ENCODE measurements at regions not wholly inside any gene's neighbourhood (a gene's known extent, or its start where the extent isn't known, plus 50 kb on each side); places are given as distances from the start of the nearest gene placed in this dataset.

GRCh38 chr4:170428929-170429328, 339.2 kb upstream of the AADAT start:
- in situ Hi-C loops (cut with MboI; ENCODE audit: low pct_unique_long_range_greater_than_20kb, low sequenced_read_pairs, unreplicated experiment) = no loop called here
- no peak for TF ChIP-seq CTCF (IDR thresholded peaks at IDR 0.05; ENCODE audit: extremely low read depth, insufficient read depth, missing control alignments)
- no peak for DNase-seq (ENCODE audit: low spot score)

- in situ Hi-C loops (cut with MboI; ENCODE audit: low pct_unique_long_range_greater_than_20kb, low sequenced_read_pairs, unreplicated experiment) = no loop called here
- TF ChIP-seq CTCF (IDR thresholded peaks at IDR 0.05; ENCODE audit: extremely low read depth, insufficient read depth, missing control alignments) = no peak
- no peak for DNase-seq (ENCODE audit: low spot score)
Measured at GRCh38 chr4:170425521-170426143, 335.9 kb upstream of the AADAT start.

GRCh38 chr4:170425040-170425439, 335.3 kb upstream of the AADAT start:
- DNase-seq (ENCODE audit: low spot score) = no peak
- in situ Hi-C loops (cut with MboI; ENCODE audit: low pct_unique_long_range_greater_than_20kb, low sequenced_read_pairs, unreplicated experiment) = no loop called here
- no peak for TF ChIP-seq CTCF (IDR thresholded peaks at IDR 0.05; ENCODE audit: extremely low read depth, insufficient read depth, missing control alignments)

GRCh38 chr4:170423137-170423536, 333.4 kb upstream of the AADAT start:
- no peak for TF ChIP-seq CTCF (IDR thresholded peaks at IDR 0.05; ENCODE audit: extremely low read depth, insufficient read depth, missing control alignments)
- DNase-seq (ENCODE audit: low spot score) = no peak
- in situ Hi-C loops (cut with MboI; ENCODE audit: low pct_unique_long_range_greater_than_20kb, low sequenced_read_pairs, unreplicated experiment) = no loop called here

GRCh38 chr4:170420255-170420693, 330.5 kb upstream of the AADAT start:
- no peak for DNase-seq (ENCODE audit: low spot score)
- in situ Hi-C loops (cut with MboI; ENCODE audit: low pct_unique_long_range_greater_than_20kb, low sequenced_read_pairs, unreplicated experiment) = no loop called here
- TF ChIP-seq CTCF (IDR thresholded peaks at IDR 0.05; ENCODE audit: extremely low read depth, insufficient read depth, missing control alignments) = no peak

GRCh38 chr4:170414961-170415360, 325.2 kb upstream of the AADAT start:
- in situ Hi-C loops (cut with MboI; ENCODE audit: low pct_unique_long_range_greater_than_20kb, low sequenced_read_pairs, unreplicated experiment) = no loop called here
- no peak for DNase-seq (ENCODE audit: low spot score)
- TF ChIP-seq CTCF (IDR thresholded peaks at IDR 0.05; ENCODE audit: extremely low read depth, insufficient read depth, missing control alignments) = no peak

Data from GM13977 (cell line).